Uterus (tissue), 3 donors: ENCODE measurements at regions not wholly inside any gene's neighbourhood (a gene's known extent, or its start where the extent isn't known, plus 50 kb on each side); places are given as distances from the start of the nearest gene placed in this dataset.

Experiments
- DNase-seq, 2 donors: peaks; one replicate each; pipeline ENCODE4 v3.0.0-alpha.2; 2019 to 2020
- H3K27ac ChIP-seq, 2 donors: fragments of 200-600 bp; sonication (generic); 1 replicate in 1 of 2; 2 replicates in 1 of 2; pipeline ENCODE4 v1.5.1; 2016 to 2018
- H3K27me3 ChIP-seq, 2 donors: fragments of 200-600 bp; sonication (generic); one replicate each; pipeline ENCODE4 v1.5.1; 2018 to 2019; ENCODE audit warnings: control low read depth in 1 of 2
- H3K36me3 ChIP-seq, 2 donors: fragments of 200-600 bp; sonication (generic); one replicate each; pipeline ENCODE4 v1.5.1; 2019; ENCODE audit warnings: control low read depth in 1 of 2
- H3K4me1 ChIP-seq, 2 donors: fragments of 200-600 bp; sonication (generic); one replicate each; pipeline ENCODE4 v1.5.1; 2018 to 2019; ENCODE audit warnings: control low read depth in 1 of 2
- H3K4me3 ChIP-seq, 2 donors: fragments of 200-600 bp; sonication (generic); 1 replicate in 1 of 2; 2 replicates in 1 of 2; pipeline ENCODE4 v1.5.1; 2018 to 2019; ENCODE audit warnings: mild to moderate bottlenecking in 1 of 2
- H3K9me3 ChIP-seq, 2 donors: fragments of 200-600 bp; sonication (generic); one replicate each; pipeline ENCODE4 v1.5.1; 2019; ENCODE audit warnings: control low read depth in 1 of 2
- CTCF ChIP-seq, 4 experiments: fragments of 200-600 bp in 2 of 4; fragments of 450-650 bp in 2 of 4; sonication (generic) in 2 of 4; IDR thresholded peaks; one replicate each; pipeline ENCODE4 v1.5.1; 2016 to 2019; ENCODE audit warnings: antibody characterized with exemption in 4 of 4, mild to moderate bottlenecking in 2 of 4, moderate library complexity in 1 of 4
- POLR2A ChIP-seq, 2 donors: fragments of 450-650 bp; IDR thresholded peaks; one replicate each; pipeline ENCODE4 v1.6.1; 2016; ENCODE audit warnings: antibody characterized with exemption in 2 of 2, mild to moderate bottlenecking in 1 of 2, moderate library complexity in 1 of 2
- intact Hi-C: fragments of 100-400 bp; cut with DNase I; formaldehyde crosslinking; loops from one replicate; pipeline ENCODE4 v1.15.1; 2023; ENCODE audit warnings: low total_unique reads
- donor health status: DM: yes; HTN: yes; CAD: no.

- no peak overlapping the region for H3K27ac ChIP-seq
- no peaks in the 10 kb centered on the region for H3K9me3 ChIP-seq
- H3K4me3 ChIP-seq = no peak overlapping the region
- H3K36me3 ChIP-seq = no peaks in the 10 kb centered on the region
- TF ChIP-seq POLR2A (IDR thresholded peaks at IDR 0.05) = no peak
- no peak for TF ChIP-seq CTCF (IDR thresholded peaks at IDR 0.05)
- intact Hi-C loops = no loop called here
- DNase-seq = no peak
- no peaks in the 10 kb centered on the region for H3K4me1 ChIP-seq
- no peaks in the 10 kb centered on the region for H3K27me3 ChIP-seq
Measured at GRCh38 chr2:21727101-21727500, 603.3 kb downstream of the TDRD15 start.

- no peak overlapping the region for H3K4me3 ChIP-seq
- no peak for DNase-seq
- no peaks in the 10 kb centered on the region for H3K36me3 ChIP-seq
- H3K9me3 ChIP-seq = no peaks in the 10 kb centered on the region
- TF ChIP-seq CTCF (IDR thresholded peaks at IDR 0.05) (no peak), POLR2A (IDR thresholded peaks at IDR 0.05) (no peak)
- no peaks in the 10 kb centered on the region for H3K4me1 ChIP-seq
- intact Hi-C loops = no loop called here
- no peak overlapping the region for H3K27ac ChIP-seq
- no peaks in the 10 kb centered on the region for H3K27me3 ChIP-seq
Measured at GRCh38 chr2:21728133-21728532, 604.4 kb downstream of the TDRD15 start.

DNA sequence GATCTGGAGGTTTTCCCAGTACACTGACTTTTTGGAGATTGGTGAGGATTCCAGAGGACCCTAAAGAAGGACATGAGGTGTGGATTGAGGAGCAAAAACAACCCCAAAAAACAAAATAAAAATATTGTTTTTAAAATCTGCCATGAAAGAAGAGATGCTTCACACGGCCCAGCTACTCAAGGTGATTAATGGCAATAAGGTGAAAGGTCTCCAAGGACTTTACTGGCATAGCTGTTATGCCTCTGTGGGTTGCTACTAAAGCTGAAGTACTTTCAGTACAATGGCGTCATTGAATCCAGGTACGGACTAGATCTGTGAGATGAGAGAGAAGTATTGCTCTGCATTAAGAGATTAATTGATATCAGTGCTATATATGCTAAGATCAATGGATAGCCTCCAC, 606.4 kb downstream of the TDRD15 start:
- TF ChIP-seq POLR2A (IDR thresholded peaks at IDR 0.05) = no peak
- TF ChIP-seq CTCF (IDR thresholded peaks at IDR 0.05) = no peak
- Histone ChIP-seq H3K27me3 (no peaks in the 10 kb centered on the region), H3K9me3 (no peaks in the 10 kb centered on the region), H3K27ac (no peak overlapping the region), H3K4me1 (no peaks in the 10 kb centered on the region), H3K36me3 (no peaks in the 10 kb centered on the region), H3K4me3 (no peak overlapping the region)
- intact Hi-C loops = no loop called here
- DNase-seq = no peak

- H3K4me1 ChIP-seq = no peaks in the 10 kb centered on the region
- TF ChIP-seq CTCF (IDR thresholded peaks at IDR 0.05) (no peak), POLR2A (IDR thresholded peaks at IDR 0.05) (no peak)
- no peak overlapping the region for H3K4me3 ChIP-seq
- no peak for DNase-seq
- H3K27ac ChIP-seq = no peak overlapping the region
- intact Hi-C loops = no loop called here
- H3K27me3 ChIP-seq = no peaks in the 10 kb centered on the region
- H3K9me3 ChIP-seq = no peaks in the 10 kb centered on the region
- no peaks in the 10 kb centered on the region for H3K36me3 ChIP-seq
Measured at GRCh38 chr2:21740484-21740883, 616.7 kb downstream of the TDRD15 start.

DNA sequence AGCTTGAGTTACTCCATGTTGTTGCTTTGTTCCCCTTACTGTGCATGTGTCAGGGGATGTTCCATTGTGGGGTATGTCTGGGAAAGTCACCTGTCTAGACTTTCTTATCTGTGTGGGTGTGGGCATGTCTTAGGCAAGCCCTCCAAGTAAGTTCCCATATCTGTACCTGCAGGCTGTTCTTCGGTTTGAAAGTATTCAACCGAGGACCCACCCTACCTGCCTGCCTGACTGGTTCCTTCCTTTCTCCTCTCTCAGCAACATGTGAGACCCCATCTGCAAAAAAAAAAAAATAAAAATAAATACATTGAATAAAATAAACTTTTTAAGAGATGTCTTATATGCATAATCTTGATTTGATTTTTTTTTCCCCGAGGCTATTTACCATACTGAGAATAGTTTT, 622.7 kb downstream of the TDRD15 start:
- DNase-seq = no peak
- H3K27ac ChIP-seq = no peak overlapping the region
- TF ChIP-seq CTCF (IDR thresholded peaks at IDR 0.05) = no peak
- H3K36me3 ChIP-seq = no peaks in the 10 kb centered on the region
- intact Hi-C loops = no loop called here
- no peaks in the 10 kb centered on the region for H3K9me3 ChIP-seq
- H3K4me1 ChIP-seq = no peaks in the 10 kb centered on the region
- no peaks in the 10 kb centered on the region for H3K27me3 ChIP-seq
- H3K4me3 ChIP-seq = no peak overlapping the region
